ENCODE measurements at regions not wholly inside any gene's neighbourhood (a gene's known extent, or its start where the extent isn't known, plus 50 kb on each side); places are given as distances from the start of the nearest gene placed in this dataset.

DNA sequence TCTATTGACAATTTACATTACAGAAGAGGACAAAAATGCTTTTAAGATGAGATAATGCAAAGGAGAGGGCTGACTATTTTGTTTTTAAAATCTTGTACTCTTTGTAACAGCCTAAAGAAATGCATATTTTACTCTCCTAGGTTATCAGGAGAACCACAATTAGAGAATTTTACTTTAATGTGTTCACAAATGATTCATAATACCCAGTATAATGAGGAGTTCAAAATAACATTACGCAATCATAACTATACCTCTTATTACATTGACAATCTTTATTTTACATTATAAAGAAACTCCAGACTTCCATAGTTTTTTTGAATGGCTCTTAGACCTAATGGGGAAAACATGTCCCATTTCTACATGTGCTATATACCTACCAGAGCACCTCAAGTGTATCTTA is 1089.7 kb downstream of the PCDH17 start:
- H3K36me3 ChIP-seq, result no peaks in the 10 kb centered on the region
- H3K27ac ChIP-seq, result no peak overlapping the region
- H3K27me3 ChIP-seq, result no peaks in the 10 kb centered on the region
- H3K4me1 ChIP-seq (ENCODE audit: low read depth), result no peaks in the 10 kb centered on the region
- H3K9me3 ChIP-seq (ENCODE audit: low read depth), result no peaks in the 10 kb centered on the region
- no peak overlapping the region for H3K4me3 ChIP-seq
- no peak for DNase-seq (ENCODE audit: low read depth in 1 of 2, low spot score in 1 of 2)
- TF ChIP-seq, protein P1, sequence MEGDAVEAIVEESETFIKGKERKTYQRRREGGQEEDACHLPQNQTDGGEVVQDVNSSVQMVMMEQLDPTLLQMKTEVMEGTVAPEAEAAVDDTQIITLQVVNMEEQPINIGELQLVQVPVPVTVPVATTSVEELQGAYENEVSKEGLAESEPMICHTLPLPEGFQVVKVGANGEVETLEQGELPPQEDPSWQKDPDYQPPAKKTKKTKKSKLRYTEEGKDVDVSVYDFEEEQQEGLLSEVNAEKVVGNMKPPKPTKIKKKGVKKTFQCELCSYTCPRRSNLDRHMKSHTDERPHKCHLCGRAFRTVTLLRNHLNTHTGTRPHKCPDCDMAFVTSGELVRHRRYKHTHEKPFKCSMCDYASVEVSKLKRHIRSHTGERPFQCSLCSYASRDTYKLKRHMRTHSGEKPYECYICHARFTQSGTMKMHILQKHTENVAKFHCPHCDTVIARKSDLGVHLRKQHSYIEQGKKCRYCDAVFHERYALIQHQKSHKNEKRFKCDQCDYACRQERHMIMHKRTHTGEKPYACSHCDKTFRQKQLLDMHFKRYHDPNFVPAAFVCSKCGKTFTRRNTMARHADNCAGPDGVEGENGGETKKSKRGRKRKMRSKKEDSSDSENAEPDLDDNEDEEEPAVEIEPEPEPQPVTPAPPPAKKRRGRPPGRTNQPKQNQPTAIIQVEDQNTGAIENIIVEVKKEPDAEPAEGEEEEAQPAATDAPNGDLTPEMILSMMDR (IDR thresholded peaks at IDR 0.05; ENCODE audit: low read depth, low read length), result no peak

DNA sequence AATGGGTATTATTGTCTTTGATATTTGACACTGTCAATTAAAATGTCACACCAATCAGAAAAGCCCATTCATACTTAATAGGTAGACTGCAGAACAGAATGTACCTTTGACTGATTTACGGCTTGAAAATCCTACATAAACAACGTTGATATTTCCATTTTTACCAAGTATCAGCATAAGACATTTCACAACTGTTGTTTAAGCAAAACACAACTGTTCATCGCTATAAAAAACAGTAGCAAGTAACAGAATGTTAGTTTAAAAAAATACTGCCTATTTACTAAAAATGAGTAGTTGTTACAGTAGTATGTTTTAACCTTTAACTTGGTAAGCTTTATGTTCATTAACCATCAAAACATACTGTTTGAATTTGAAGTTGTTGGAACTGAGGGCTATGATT is 1096.6 kb downstream of the PCDH17 start:
- H3K4me1 ChIP-seq (ENCODE audit: low read depth), result no peaks in the 10 kb centered on the region
- no peaks in the 10 kb centered on the region for H3K27me3 ChIP-seq
- no peak for DNase-seq (ENCODE audit: low read depth in 1 of 2, low spot score in 1 of 2)
- no peak overlapping the region for H3K4me3 ChIP-seq
- TF ChIP-seq, protein P1 (IDR thresholded peaks at IDR 0.05; ENCODE audit: low read depth, low read length), result no peak
- no peaks in the 10 kb centered on the region for H3K9me3 ChIP-seq (ENCODE audit: low read depth)
- H3K27ac ChIP-seq, result no peak overlapping the region
- no peaks in the 10 kb centered on the region for H3K36me3 ChIP-seq

DNA sequence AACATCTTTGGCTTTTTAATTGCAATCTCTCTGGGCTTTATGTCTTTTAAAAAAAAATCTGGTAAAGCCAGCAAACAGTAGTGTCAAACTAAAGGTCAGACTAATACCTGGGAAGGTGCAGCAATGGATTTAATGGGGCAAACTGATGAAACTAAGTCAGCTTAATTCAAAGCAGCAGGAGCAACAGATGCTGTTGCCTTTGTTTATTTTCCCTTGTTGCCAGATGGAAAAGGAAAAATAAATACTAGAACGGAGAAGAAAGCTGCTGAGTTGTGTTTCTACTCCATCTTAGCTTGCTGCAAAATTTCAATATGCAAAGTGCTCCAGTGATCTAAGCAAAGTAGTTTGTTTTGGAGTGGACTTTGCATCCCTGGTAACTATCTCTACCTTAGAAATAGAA is 1097.8 kb downstream of the PCDH17 start:
- no peak for DNase-seq (ENCODE audit: low read depth in 1 of 2, low spot score in 1 of 2)
- H3K4me3 ChIP-seq, result no peak overlapping the region
- no peaks in the 10 kb centered on the region for H3K27me3 ChIP-seq
- H3K36me3 ChIP-seq, result no peaks in the 10 kb centered on the region
- no peaks in the 10 kb centered on the region for H3K9me3 ChIP-seq (ENCODE audit: low read depth)
- H3K27ac ChIP-seq, result no peak overlapping the region
- no peaks in the 10 kb centered on the region for H3K4me1 ChIP-seq (ENCODE audit: low read depth)
- TF ChIP-seq, protein P1 (IDR thresholded peaks at IDR 0.05; ENCODE audit: low read depth, low read length), result no peak

DNA sequence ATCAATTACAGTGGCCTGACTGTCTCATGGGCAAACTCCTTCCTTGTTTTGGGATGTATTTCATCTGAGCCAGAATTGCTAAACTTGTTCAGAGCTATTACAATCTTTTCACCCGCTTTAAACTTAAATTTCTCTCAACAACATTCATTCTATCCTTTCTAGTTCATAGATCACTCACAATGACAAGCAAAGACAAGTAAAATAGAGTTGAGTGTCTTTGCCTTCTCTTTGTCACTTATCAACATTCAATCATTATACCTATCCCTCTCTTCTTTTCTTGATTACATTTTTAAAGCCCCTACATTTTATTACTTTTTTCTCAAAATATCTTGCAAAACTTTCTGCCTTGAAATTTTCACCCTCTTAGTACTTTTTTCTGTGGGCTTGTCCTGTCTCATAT is 1113.1 kb downstream of the PCDH17 start:
- no peaks in the 10 kb centered on the region for H3K27me3 ChIP-seq
- TF ChIP-seq, protein P1 (IDR thresholded peaks at IDR 0.05; ENCODE audit: low read depth, low read length), result no peak
- no peak overlapping the region for H3K27ac ChIP-seq
- H3K36me3 ChIP-seq, result no peaks in the 10 kb centered on the region
- H3K9me3 ChIP-seq (ENCODE audit: low read depth), result no peaks in the 10 kb centered on the region
- DNase-seq (ENCODE audit: low read depth in 1 of 2, low spot score in 1 of 2), result no peak
- no peaks in the 10 kb centered on the region for H3K4me1 ChIP-seq (ENCODE audit: low read depth)
- H3K4me3 ChIP-seq, result no peak overlapping the region

DNA sequence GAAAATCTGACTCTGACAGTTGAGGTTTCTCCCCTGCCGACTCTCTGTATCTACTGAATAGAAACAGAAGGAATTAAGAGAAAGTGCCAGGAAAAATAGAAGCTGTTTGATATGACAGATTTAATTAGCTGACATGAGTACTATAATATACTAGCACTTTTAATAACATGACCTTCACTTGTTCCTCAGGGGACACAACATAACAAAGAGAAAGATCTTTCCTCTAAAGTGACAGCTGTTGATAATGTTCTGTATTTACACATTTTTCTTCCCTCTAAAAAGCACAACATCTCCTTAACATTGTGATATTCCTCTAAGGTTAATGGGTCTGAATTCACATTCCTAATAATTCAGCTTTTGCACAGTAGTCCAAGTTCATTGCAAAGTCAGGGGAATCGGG is 1136.0 kb downstream of the PCDH17 start:
- Histone ChIP-seq H3K36me3 (no peaks in the 10 kb centered on the region), H3K4me1 (ENCODE audit: low read depth) (peaks cover 5% of the 10 kb centered on the region), H3K27me3 (no peaks in the 10 kb centered on the region), H3K27ac (no peak overlapping the region), H3K4me3 (no peak overlapping the region), H3K9me3 (ENCODE audit: low read depth) (no peaks in the 10 kb centered on the region)
- TF ChIP-seq, protein P1 (IDR thresholded peaks at IDR 0.05; ENCODE audit: low read depth, low read length), result no peak
- DNase-seq (ENCODE audit: low read depth in 1 of 2, low spot score in 1 of 2), result no peak

DNA sequence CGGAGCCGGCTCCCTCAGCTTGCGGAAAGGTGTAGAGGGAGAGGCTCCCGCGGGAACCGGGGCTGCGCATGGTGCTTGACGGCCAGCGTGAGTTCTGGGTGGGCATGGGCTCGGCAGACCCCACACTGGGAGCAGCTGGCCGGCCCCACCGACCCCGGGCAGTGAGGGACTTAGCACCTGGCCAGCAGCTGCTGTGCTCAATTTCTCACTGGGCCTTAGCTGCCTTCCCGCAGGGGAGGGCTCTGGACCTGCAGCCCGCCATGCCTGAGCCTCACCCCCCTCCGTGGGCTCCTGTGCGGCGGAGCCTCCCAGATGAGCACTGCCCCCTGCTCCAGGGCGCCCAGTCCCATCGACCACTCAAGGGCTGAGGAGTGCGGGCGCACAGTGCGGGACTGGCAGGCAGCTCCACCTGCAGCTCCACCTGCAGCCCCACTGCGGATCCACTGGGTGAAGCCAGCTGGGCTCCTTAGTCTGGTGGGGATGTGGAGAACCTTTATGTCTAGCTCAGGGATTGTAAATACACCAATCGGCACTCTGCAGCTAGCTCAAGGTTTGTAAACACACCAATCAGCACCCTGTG is 1141.8 kb downstream of the PCDH17 start:
- no peaks in the 10 kb centered on the region for H3K27me3 ChIP-seq

More for the DNA sequence above, 1141.8 kb downstream of the PCDH17 start:
- Histone ChIP-seq H3K9me3 (ENCODE audit: low read depth) (no peaks in the 10 kb centered on the region), H3K36me3 (no peaks in the 10 kb centered on the region), H3K4me1 (ENCODE audit: low read depth) (no peaks in the 10 kb centered on the region), H3K4me3 (no peak overlapping the region), H3K27ac (no peak overlapping the region)
- DNase-seq (ENCODE audit: low read depth in 1 of 2, low spot score in 1 of 2), result no peak
- TF ChIP-seq, protein P1 (IDR thresholded peaks at IDR 0.05; ENCODE audit: low read depth, low read length), result no peak
